HG03097 (cell line): ENCODE measurements at regions not wholly inside any gene's neighbourhood (a gene's known extent, or its start where the extent isn't known, plus 50 kb on each side); places are given as distances from the start of the nearest gene placed in this dataset.

ENCODE experiments used
- ATAC-seq: cut with Tn5 transposase; IDR thresholded peaks from one replicate; pipeline ENCODE4 v1.9.1; 2021; ENCODE audit not compliant: unreplicated experiment, low FRiP score

DNA sequence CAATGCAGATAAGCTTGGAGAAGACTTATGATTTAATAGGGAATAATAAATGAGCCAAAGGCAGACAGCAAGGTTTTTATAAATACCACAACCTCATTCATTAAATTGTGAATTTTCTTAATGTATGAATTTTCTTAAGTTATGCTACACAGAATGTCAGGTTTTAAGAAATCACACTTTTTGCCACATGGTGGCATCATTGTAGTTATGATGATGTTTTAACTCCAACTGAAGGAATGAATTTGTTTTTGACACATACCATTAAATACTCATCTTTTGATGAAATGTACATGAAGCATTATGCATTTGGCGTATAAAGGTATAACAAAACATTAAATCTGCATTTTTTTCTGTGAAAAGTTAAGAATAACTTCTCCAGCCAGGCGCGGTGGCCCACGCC is 524.1 kb upstream of the FBXO33 start:
- no peak for ATAC-seq

DNA sequence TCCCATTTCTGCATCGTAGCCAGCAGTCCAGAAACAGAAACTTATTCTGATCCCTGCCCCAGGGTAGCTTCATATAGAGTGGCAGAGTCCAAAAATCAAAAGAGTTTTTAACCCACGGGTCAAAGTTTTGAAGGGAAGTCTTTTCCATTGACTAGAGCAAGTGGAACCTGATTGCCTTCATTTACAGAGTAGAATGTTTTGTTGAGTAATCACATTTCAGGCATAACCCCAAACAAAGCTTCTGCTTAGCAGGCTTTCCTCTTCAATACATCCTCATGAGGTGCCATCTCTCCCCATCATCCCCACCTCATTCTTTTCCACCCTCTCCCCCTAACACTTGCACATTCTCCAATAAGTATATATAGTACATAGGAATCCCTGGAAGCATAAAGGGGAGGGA is 516.0 kb upstream of the FBXO33 start:
- ATAC-seq, result no peak

DNA sequence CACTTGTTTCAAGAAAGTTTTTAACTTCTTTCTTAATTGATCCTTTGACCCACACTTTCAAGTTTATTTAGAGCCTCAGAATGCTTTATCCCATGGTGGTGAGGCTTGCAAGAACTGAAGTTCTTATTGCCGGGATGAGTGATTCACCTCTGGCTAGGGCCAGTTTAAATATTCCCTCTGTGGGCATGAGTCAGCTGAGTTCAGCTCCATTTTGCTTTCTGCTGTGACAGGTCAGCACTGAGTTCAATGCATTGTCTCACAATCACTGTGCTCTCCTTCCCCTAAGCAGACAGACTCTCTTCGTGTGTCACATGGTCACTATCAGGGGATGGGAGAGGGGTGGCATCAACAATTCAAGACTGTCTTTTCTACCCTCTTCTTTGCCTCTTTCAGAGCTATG is 514.6 kb upstream of the FBXO33 start:
- ATAC-seq, result no peak

DNA sequence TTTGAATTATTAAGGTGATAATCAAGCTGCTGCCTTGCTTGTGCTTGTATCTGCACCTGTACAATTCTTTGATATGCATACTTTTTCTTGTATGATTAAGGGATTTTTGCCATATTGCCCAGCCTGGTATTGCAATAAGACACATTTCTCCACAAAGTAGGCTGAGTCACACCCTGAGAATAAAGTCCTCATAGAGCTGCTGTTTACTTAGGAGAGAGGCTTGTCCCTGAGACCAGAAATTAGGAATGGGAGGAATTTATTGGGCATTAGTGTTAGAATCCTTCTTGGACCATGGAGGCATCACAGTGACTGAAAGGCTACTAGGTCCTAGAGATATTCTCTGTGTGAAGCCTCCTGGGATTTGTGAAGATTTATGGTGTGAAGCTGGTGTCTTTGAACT is 506.8 kb upstream of the FBXO33 start:
- no peak for ATAC-seq

DNA sequence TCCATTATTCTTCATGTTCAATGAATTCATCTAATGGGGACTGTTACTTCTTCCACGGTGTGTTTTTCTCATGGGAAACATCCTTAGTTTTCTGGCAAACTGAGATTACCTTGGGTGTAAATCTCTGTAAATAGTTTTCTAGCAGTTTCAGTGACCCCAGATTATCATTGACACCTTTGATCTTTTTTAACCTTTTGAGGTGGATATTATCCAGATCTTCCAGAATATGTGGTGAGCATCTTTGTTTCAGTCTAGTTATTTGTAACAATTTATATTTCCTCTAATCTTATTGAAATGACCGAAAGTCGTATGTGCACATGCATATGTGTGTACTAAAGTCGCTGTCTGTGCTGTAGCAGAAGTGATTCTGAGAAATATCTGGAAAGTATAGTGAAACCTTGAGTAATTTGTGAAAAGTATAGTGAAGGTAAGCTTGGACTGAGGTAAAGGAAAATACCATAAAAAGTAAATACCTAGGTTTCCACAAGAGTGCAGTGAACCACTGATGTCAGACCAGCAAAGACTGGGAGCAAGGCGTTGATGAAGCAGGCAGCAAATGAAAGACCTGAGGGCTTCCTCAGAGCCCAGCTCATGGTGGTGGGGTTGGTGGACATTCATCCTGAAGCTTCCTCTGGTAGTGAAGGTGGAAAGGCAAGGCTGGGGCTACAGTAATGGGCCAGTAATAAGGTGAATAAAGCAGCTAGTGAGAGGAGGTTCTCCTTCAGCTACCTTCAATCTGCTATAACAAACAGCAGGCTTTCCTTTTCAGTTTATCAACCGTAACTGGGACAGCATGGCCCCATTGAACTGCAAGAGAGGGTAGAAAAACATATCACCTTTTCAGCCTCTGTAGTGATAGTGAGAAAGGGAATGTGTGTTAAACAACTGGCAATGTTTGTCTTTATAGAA is 480.2 kb upstream of the FBXO33 start:
- ATAC-seq, result peak; percentile 92

DNA sequence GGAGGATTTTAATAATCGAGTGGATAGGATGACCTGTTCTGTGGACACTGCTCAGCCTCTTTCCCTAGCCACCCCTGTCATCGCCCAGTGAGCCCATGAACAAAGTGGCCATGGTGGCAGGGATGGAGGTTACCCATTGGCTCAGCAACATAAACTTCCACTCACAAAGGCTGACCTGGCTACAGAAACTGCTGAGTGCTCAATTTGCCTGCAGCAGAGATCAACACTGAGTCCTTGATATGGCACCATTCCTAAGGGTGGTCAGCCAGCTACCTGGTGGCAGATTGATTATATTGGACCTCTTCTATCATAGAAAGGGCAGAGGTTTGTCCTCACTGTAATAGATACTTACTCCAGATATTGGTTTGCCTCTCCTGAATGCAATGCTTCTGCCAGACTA is 465.4 kb upstream of the FBXO33 start:
- no peak for ATAC-seq

DNA sequence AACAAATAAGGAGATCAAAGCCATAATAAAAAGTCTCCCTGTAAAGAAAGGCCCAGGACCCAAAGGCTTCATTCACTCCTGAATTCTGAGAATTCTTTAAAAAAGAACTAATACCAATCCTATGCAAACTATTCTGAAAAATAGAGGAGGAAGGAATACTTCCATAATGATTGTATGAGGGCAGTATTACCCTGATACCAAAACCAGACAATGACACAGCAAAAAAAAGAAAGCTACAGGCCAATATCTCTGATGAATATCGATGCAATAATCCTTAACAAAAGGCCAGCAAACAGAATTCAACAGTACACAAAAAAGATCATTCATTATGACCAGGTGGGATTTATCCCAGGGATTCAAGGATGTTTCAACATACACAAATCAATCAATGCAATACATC is 457.8 kb upstream of the FBXO33 start:
- ATAC-seq, result no peak

DNA sequence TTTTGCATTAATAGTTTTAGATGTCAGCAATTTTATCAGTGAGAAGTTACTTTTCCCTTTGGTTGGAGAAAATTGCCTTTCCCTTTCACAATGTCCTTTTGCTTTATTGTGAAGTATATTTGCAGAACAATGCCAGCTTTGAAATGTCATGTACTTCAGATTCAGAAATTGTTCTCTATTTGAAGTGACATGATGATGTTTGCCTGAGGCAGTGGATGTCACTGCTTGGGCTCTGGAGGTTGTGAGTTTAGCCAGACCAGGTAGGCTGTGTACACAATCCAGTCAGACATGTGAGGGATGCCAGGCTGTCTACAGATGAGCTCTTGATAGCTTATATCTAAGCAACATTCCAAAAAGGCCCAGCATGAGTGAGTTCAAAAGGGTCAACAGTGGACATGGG is 451.9 kb upstream of the FBXO33 start:
- ATAC-seq, result no peak

DNA sequence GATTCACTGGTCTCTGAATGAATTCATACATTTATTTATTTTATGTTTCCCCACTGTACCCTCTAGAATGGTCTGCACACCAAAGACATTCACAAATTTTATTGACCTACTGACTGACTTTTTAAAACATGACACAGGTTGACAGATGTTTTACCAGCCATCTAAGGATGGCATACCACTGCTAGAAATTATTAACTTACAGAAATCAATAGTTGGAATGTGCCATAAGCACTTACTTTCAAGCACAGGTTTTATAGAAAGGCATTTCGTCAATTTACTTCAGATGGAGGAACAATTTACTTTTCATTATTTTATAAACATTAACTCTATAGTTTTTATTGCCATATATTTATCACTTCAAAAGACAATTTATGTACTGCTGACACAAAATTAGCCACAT is 448.7 kb upstream of the FBXO33 start:
- no peak for ATAC-seq

DNA sequence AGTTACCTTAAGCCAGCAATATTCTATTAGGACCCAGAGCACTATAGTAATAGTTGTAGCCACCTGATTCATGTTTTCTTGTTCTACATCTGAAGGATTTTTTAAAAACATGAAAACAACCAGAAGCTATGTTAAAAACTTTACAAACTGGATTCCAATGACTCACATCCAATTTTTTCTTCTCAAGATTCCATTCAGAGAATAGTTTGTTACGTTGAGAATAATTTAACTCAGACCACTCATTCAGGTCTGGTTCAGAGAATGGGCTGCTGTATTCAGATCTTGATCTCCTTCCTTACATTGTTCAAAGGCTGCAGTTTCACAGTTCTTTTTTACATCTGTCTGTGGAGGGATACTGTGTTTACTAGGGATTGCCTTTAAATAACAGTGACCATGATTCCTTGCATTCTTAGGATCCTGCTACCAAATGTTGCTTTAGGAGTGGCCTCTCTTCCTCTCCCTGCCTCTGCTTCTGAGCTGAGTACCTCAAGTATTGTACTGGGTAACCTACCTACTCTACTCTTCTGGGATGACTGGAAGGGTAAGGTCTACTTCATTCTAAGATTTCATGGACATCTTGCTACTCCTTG is 448.0 kb upstream of the FBXO33 start:
- ATAC-seq, result no peak

DNA sequence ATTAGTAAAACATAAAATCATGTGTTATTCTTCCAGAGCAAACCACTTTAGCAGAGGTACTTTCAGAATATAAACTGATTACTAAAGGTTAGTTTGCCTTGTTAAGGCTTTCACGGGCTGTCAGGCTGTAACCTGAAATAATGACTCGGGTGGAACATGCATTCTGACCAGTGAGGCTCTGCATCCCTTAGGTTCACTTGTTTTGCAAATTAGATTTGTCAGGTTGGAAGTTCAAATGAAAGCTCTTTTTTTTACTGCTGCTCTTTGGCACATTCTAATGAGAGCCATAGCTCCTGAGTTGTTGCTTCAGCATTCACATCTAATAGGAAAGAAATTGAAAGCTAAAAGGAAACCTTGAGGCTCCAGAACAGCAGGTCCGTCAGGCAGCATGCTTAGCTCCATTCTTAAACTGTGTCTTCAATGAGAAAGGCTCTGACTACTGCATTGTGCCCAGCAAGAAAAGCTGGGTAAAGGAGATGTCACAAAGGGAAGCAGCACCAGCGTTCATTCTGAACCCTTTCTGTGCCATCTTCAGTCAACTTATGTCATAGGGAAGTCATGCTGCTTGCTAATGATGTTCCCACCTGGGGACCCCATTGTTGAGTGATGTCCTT is 445.5 kb upstream of the FBXO33 start:
- no peak for ATAC-seq

DNA sequence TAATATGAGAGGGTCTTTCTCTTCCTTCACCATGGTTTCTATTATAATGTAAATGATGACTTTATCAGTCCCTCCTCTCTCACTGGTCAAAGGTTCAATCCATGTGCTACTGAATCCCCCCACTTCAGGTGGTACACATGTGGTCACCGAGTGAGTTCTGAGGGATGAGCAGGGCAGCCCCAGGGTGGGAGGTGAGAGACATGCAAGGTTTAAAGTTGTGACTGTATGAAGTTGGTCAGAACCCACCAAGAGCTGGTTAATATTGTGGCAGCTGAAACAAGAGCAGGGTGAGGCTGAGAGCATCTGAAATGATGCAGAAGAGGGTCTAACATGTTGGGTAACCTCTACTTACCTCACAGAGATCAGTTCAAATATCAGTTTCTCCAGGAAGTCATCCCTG is 444.7 kb upstream of the FBXO33 start:
- no peak for ATAC-seq

DNA sequence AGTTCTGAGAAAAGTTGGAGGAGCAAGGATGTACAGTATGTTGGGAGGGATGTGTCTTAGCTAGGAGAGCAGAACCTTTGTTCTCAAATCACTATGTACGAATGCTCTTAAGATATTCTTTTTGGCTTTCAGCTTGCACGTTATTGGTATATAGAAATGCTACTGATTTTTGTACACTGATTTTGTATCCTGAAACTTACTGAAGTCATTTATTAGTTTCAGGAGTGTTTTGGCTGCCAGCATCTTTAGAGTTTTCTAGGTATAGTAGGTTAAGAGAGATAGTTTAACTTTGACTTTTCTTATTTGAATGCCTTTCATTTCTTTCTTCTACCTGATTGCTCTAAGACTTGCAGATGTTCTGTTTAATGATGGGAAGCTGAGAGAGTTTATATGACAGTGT is 442.8 kb upstream of the FBXO33 start:
- ATAC-seq, result no peak

DNA sequence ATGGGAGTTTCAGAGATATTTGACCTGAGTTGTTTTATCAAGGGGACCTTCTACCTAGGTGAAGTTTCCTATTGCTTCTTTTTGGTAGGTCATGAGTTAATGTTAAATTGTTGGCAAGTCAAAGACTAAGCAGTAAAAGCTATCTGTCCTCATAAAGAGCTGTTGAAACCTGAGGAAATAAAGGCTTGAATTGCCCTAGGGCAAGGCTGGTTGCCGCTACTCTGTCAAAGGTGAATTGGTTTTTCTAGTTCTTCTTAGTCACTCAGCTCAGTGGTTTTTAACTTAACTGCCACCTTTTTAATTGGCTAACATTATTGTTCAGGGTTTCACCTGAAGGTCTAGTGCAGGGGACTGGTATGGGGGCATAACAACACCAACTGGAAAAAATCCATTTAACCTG is 441.6 kb upstream of the FBXO33 start:
- no peak for ATAC-seq

DNA sequence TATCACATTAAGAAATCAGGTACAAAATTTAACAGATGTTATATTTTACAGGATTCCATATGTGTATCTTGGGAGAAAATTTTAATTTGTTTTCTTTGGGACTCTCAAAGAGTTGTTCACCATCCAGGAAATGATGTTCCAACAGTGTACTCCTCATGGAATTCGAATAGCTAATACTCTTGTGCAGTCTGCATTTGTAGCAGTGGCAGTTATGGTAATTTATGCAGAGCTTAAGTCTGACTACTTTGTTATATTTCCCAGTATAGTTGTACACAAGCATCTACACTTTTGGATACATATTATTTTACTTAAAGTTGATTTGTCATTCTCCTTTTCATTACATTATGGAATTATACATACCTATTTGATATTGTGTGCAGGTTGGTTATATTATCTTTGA is 436.7 kb upstream of the FBXO33 start:
- no peak for ATAC-seq

DNA sequence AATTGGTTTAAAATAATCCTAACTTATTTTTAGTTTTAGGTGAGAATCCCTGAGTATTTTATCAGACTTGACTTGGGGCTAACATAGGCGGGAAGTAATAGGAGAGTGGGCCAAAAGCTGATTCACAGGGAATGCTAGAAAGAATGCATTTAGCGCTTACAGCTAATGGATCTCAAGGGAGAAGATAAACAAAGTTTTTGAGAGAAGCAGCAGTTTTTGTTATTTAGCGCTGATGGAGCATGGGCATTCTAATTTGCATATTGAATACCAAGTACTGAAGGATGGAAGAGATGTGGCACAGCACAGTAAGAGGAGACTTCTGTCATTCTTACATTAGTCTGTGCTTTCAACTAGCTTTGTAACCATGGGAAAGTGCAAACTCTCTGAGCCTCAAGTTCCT is 436.0 kb upstream of the FBXO33 start:
- ATAC-seq, result no peak

DNA sequence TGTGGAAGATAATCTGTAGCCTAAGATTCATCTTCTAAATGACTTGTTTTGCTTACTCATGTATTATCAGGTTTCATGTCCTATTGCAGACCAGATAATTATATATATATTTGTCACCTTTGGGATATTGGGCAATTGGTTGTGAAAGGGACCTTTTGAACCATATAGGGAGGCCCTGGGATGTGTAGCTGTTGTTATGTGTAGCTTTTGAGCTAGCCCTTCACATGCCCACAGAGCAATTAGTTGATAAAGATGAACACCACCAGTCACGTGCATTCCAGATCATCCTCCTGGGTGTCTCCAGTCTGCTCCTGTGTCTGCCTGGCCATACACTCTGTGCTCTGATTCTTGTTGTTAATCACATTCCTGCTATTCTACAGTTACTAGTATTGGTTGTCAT is 431.2 kb upstream of the FBXO33 start:
- ATAC-seq, result no peak

DNA sequence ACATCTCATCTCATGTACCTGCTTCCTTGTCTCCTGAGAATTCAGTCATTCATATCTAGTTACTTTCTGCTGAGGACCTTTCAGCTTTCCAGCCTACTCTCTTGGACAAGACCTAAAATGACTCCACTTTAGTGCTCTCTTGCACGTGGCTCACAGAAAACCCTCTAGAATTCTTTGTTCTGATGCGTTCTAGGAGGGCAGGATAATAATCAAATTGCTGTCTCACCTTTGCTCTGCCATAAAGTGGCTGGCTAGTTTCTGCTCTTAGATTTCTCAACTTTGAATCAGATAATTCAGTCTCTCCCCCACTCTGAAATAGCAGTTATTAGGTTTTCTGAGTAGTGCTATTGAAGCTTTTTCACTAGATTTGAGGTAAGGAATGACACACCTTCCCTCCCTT is 429.5 kb upstream of the FBXO33 start:
- no peak for ATAC-seq

DNA sequence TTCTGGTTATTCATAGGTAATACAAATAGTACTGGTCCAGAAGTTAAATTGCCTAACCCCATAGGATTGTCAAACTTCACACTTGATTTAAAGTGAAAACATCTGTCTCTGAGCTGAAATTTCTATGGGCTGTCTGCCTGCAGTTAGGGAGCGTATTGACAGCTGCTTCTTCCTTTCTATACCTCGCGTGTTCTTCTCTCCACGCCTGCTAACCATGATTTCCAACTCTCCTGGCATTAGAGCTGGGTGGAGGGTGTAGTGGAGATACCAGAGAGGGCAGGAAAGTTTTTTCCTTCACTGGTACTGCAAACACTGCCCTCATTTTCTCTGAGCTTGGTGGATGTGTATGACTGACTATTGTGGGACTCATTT is 429.0 kb upstream of the FBXO33 start:
- ATAC-seq, result no peak

DNA sequence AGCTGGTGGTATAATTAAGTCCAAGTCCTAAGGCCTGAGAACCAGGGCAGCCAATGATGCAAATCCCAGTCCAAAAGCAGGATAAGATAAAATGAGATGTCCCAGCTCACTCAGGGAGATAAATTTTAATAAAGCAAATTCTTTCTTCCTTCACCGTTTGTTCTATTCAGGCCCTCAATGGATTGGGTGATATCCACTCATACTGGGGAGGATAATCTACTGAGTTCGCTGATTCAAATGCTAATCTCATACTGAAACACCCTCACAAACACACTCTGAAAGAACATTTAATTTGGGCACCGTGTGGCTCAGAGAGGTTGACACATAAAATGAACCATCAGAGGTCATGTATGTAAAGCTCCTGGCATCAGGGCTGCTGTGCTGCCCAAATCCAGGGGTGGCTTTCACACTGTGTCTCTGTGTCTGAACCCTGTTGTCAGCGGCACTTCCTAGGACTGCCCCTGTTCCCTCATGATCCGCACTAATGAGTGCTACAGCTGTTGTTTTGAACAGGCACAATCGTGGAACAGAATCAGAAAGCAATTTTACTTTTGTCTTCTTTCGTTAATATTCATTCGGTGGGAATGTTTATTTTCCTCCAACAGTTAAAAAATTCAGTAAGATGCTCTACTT is 428.5 kb upstream of the FBXO33 start:
- ATAC-seq, result no peak

DNA sequence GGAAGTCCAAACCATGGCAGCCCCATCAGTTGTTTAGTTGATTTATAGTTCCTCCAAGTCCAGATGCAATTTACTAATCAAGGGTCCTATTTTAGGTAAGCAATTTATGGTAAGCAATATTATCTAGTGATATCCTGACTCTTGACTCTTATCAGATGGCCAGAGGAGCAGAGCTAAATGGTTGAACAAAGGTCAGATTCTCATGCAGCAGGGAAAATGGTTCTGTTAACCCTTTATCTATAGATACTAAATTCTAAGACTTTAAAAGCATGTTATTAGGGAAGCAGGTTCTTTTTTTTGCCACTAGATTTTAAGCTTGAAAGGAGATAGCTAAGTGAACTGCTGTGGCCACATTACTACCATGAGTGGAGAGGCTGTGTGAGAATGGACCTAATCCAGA is 427.1 kb upstream of the FBXO33 start:
- ATAC-seq, result no peak
